Posterior vena cava (tissue), 2 donors: ENCODE measurements at regions not wholly inside any gene's neighbourhood (a gene's known extent, or its start where the extent isn't known, plus 50 kb on each side); places are given as distances from the start of the nearest gene placed in this dataset.

Experiments used
- DNase-seq: peaks from one replicate; pipeline ENCODE4 v3.0.0-alpha.2; 2020; ENCODE audit warnings: low spot score
- intact Hi-C, 2 donors: fragments of 100-400 bp; cut with DNase I; formaldehyde crosslinking; loops; one replicate each; pipeline versions ENCODE4 v1.14.1 to v1.14.2; 2022 to 2023
- donor health status: DM: yes; HTN: yes; CAD: no.
- donor health status: DM: yes; HTN: yes; CAD: no.

- DNase-seq = no peak
- intact Hi-C loops = no loop called here
Observed at GRCh38 chr19:31781542-31781941, 432.3 kb upstream of the TSHZ3 start.

- DNase-seq = no peak
- intact Hi-C loops = no loop called here
Observed at GRCh38 chr19:31783592-31783991, 434.4 kb upstream of the TSHZ3 start.

- intact Hi-C loops = no loop called here
- DNase-seq = no peak
Observed at GRCh38 chr19:31784671-31785101, 435.4 kb upstream of the TSHZ3 start.

- intact Hi-C loops = no loop called here
- no peak for DNase-seq
Observed at GRCh38 chr19:31801611-31802010, 452.4 kb upstream of the TSHZ3 start.

- no peak for DNase-seq
- intact Hi-C loops = no loop called here
Observed at GRCh38 chr19:31803835-31804446, 454.7 kb upstream of the TSHZ3 start.

- intact Hi-C loops = no loop called here
- no peak for DNase-seq
Observed at GRCh38 chr19:31804668-31805067, 455.4 kb upstream of the TSHZ3 start.

DNA sequence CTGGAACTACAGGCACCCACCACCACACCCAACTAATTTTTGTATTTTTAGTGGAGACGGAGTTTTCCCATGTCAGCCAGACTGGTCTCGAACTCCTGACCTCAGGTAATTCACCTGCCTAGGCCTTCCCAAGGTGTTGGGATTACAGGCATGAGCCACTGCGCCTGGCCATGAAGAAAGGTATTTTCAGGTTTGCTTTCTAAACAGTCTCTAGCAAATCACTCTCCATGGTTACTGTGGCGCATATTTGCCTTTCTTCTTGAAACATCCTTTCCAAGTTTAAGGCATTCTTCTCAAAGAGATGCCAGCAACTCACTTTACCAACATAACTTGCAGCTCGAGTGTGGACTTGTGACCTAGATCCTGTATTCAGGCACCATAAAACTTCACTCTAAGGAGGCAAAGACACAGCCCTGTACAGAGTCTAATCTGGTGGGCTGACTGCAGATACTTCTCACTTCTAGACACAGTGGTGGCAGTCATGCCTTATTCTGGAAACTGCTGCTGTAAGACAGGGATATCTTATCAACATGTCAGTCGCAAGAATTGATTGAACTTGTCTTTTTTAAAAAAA is 461.4 kb upstream of the TSHZ3 start:
- DNase-seq = no peak
- intact Hi-C loops = no loop called here

DNA sequence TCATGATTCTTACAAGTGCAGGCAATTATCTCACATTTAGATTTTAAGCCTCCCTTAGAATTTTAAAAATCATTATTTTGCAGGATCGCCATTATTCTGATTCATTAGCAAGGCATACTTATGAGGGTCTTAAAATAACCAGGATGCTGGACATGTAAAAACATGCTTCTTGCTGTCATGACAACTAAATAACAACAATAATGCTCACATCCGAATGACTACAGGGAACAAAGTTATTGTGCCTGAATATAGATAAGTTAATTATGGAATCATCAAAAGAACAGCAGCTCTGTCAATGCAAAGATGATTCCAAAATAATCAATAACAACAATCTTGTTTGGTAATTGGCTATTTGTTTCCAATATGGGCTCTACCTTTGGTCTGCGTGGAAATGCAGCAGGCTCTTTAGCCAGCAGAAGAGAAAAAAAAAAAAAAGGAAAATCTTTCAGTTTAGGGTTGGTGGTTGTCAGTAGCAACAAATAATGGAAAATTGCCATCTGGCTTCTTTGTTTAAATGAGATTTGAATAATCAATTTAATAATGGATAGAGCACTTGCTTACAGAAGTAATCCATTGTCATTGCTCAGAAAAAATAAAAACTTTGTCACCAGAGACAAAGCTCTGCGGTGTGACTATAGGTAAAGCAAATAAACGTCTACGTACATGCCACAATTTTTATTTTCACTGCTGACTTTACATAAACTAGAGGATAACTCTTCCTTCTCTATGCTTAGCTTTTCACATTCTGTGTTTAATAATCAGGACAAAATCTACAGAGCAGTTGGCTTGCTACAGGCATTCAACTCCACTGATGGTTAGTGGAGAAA is 468.9 kb upstream of the TSHZ3 start:
- intact Hi-C loops = no loop called here
- DNase-seq = no peak

DNA sequence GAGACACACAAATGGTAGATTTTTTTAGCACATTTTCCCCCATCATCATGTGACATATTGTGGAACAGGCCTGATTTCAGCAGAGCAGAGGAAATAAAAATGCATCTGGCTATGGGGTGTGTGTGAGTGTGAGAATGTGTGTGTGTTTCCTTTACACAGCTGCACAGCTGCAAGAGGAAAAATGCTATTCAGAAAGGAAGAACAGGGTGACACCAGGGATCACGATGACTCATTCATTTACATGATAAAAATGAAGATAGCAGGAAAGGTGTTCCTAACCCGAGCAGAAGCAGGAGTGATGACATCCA is 469.5 kb upstream of the TSHZ3 start:
- intact Hi-C loops = no loop called here
- no peak for DNase-seq

GRCh38 chr19:31819837-31820236 is 470.6 kb upstream of the TSHZ3 start:
- no peak for DNase-seq
- intact Hi-C loops = no loop called here

GRCh38 chr19:31821346-31821745 is 472.1 kb upstream of the TSHZ3 start:
- intact Hi-C loops = no loop called here
- DNase-seq = no peak

GRCh38 chr19:31825134-31826094 is 476.2 kb upstream of the TSHZ3 start:
- intact Hi-C loops = no loop called here
- no peak for DNase-seq

DNA sequence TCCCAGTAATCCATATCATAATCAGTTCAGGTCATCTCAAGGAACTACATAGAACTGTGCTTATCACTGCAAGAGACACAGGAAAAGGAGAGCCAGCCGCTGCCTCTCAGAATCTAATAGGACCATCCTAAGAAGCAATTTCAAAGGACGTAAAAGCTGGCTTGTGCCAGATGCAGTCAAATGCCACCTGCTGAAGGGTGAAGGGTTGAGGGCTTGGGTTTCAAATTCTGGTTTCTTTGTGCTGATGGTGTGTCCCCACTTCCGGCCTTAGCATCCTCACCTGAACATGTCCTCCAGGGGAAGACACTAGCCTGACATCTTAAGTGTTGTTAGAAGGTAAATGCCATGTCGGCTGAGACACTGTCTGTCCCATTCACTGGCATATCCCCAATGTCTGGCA is 477.1 kb upstream of the TSHZ3 start:
- intact Hi-C loops = no loop called here
- no peak for DNase-seq

- DNase-seq = no peak
- intact Hi-C loops = no loop called here
Observed at GRCh38 chr19:31831421-31832175, 482.4 kb upstream of the TSHZ3 start.

- DNase-seq = no peak
- intact Hi-C loops = no loop called here
Observed at GRCh38 chr19:31832176-31832548, 482.9 kb upstream of the TSHZ3 start.

- no peak for DNase-seq
- intact Hi-C loops = no loop called here
Observed at GRCh38 chr19:31834070-31834469, 484.8 kb upstream of the TSHZ3 start.

- intact Hi-C loops = loop anchor here in 1 of 2 donors (2.0 kb wide), 1 partner anchor 71 kb away; no protein-coding TSS in a partner anchor
- DNase-seq = no peak
Observed at GRCh38 chr19:31838163-31838815, 489.1 kb upstream of the TSHZ3 start.

- DNase-seq = no peak
- intact Hi-C loops = no loop called here
Observed at GRCh38 chr19:31840371-31840770, 491.1 kb upstream of the TSHZ3 start.

GRCh38 chr19:31841755-31842154 is 492.5 kb upstream of the TSHZ3 start:
- no peak for DNase-seq
- intact Hi-C loops = no loop called here
